Lower lobe of right lung (tissue), 2 donors: ENCODE measurements at regions not wholly inside any gene's neighbourhood (a gene's known extent, or its start where the extent isn't known, plus 50 kb on each side); places are given as distances from the start of the nearest gene placed in this dataset.

Experiments
- ATAC-seq, 2 donors: fragments of 200-7000 bp; cut with Tn5 transposase; one replicate each; pipeline ENCODE4 v1.9.1; 2020 to 2022; ENCODE audit warnings: mild to moderate bottlenecking in 2 of 2, moderate library complexity in 2 of 2
- DNase-seq: peaks from one replicate; pipeline ENCODE4 v3.0.0-alpha.2; 2020
- H3K27ac ChIP-seq: fragments of 200-600 bp; one replicate; pipeline ENCODE4 v1.8.0; 2022
- H3K27me3 ChIP-seq: fragments of 200-600 bp; one replicate; pipeline ENCODE4 v1.8.0; 2022; ENCODE audit warnings: low read depth
- H3K36me3 ChIP-seq: fragments of 200-600 bp; one replicate; pipeline ENCODE4 v1.8.0; 2022; ENCODE audit warnings: mild to moderate bottlenecking
- H3K4me1 ChIP-seq: fragments of 200-600 bp; one replicate; pipeline ENCODE4 v1.8.0; 2022
- H3K4me3 ChIP-seq: fragments of 200-600 bp; one replicate; pipeline ENCODE4 v1.8.0; 2022; ENCODE audit warnings: mild to moderate bottlenecking
- H3K9me3 ChIP-seq: fragments of 200-600 bp; one replicate; pipeline ENCODE4 v1.8.0; 2022
- intact Hi-C: fragments of 100-400 bp; cut with DNase I; formaldehyde crosslinking; loops from one replicate; pipeline ENCODE4 v1.11.0; 2022
- TF ChIP-seq, protein P1 (sequence below): fragments of 200-600 bp; IDR thresholded peaks from one replicate; pipeline ENCODE4 v1.8.0; 2022; ENCODE audit warnings: antibody characterized with exemption, mild to moderate bottlenecking
- donor health status: DM: no; HTN: yes; CAD: no; lungs with severe emphysema.

- no peaks in the 10 kb centered on the region for H3K36me3 ChIP-seq
- H3K9me3 ChIP-seq: no peaks in the 10 kb centered on the region
- intact Hi-C loops: no loop called here
Observed at GRCh38 chr4:11268149-11268548, 160.5 kb downstream of the HS3ST1 start.

GRCh38 chr4:11264841-11265240 lies 163.9 kb downstream of the HS3ST1 start:
- ATAC-seq: no peak
- Histone ChIP-seq H3K4me3 (no peak overlapping the region), H3K9me3 (no peaks in the 10 kb centered on the region), H3K27me3 (no peaks in the 10 kb centered on the region), H3K27ac (no peak overlapping the region), H3K36me3 (no peaks in the 10 kb centered on the region), H3K4me1 (no peaks in the 10 kb centered on the region)
- TF ChIP-seq, protein P1, sequence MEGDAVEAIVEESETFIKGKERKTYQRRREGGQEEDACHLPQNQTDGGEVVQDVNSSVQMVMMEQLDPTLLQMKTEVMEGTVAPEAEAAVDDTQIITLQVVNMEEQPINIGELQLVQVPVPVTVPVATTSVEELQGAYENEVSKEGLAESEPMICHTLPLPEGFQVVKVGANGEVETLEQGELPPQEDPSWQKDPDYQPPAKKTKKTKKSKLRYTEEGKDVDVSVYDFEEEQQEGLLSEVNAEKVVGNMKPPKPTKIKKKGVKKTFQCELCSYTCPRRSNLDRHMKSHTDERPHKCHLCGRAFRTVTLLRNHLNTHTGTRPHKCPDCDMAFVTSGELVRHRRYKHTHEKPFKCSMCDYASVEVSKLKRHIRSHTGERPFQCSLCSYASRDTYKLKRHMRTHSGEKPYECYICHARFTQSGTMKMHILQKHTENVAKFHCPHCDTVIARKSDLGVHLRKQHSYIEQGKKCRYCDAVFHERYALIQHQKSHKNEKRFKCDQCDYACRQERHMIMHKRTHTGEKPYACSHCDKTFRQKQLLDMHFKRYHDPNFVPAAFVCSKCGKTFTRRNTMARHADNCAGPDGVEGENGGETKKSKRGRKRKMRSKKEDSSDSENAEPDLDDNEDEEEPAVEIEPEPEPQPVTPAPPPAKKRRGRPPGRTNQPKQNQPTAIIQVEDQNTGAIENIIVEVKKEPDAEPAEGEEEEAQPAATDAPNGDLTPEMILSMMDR: no peak
- no peak for DNase-seq
- intact Hi-C loops: no loop called here

More at GRCh38 chr4:11268149-11268548, 160.5 kb downstream of the HS3ST1 start:
- Histone ChIP-seq H3K27ac (no peak overlapping the region), H3K4me1 (no peaks in the 10 kb centered on the region), H3K4me3 (no peak overlapping the region), H3K27me3 (no peaks in the 10 kb centered on the region)
- TF ChIP-seq, protein P1: no peak
- no peak for ATAC-seq
- no peak for DNase-seq

DNA sequence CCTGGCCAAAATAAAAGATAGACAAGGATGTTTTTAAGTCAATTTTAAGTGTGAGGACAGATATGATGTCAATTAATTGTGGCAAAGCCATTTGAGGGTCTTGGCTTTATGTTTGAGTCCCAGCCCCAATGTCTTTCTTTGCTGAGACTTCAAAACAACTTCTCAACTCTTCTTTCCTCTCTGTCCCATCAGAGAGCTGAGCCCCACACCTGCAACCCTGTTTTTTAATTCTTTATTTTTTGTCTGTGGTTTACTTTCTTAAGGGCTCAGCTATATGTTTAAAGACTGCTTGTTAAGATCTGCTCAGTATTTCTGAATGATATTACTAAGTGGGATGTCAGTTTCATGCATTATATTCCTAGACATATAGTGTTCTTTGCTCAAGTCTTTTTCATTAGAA lies 164.3 kb downstream of the HS3ST1 start:
- no peak for DNase-seq
- no peaks in the 10 kb centered on the region for H3K27me3 ChIP-seq
- H3K9me3 ChIP-seq: no peaks in the 10 kb centered on the region
- no peaks in the 10 kb centered on the region for H3K4me1 ChIP-seq
- H3K36me3 ChIP-seq: no peaks in the 10 kb centered on the region
- intact Hi-C loops: no loop called here
- ATAC-seq: no peak
- no peak overlapping the region for H3K27ac ChIP-seq
- TF ChIP-seq, protein P1: no peak
- no peak overlapping the region for H3K4me3 ChIP-seq

DNA sequence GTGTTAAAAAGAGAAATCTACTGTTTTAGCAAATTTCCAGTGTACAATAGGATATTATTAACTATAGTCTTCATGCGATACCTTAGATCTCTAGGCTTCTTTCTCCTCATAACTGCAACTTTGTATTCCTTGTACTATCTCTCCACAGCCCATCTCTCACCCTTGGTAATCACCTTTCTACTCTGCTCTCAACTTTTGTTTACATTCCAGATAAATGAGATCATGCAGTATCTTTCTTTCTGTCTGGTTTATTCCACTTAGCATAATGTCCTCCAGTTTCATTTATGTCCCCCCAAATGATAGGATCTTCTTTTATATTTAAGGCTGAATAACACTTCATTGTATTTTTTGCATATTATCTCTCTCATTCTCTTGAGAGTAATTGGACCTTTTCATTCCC lies 165.5 kb downstream of the HS3ST1 start:
- no peak overlapping the region for H3K4me3 ChIP-seq
- ATAC-seq: no peak

DNA sequence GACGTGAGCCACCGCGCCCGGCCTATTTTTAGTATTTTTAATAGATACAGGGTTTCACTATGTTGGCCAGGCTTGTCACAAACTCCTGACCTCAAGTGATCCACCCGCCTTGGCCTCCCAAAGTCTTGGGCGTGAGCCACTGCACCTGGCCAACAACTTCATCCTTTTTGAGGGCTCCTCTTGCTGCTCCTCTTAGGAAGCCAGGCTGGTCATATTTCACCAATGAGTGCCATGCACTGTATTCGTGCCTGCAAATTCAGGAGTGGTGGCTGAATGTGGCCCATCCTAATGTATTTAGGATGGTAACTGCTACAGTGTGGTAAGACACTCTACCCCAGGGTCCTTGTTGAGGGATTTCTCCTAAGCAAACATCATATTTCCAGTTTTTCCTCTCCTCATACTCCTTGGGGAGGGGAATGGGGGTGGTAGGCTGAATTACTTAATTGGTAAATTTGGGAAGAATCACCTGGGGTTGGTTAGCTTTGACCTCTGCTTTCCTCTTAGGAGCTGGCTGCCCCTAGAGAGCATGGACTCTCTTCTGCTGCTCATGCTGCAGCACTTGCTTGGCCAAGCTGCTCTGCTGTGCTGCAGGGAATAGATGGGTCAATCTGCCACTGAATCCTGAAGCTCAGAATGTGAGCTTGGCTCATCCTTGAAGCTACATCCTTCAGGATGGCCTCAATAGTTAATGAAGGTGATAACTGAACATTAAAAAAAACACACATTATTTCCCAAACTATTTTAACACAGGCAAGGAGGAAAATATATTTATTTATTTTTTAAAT lies 167.4 kb downstream of the HS3ST1 start:
- no peaks in the 10 kb centered on the region for H3K36me3 ChIP-seq
- TF ChIP-seq, protein P1: no peak
- intact Hi-C loops: no loop called here
- no peaks in the 10 kb centered on the region for H3K4me1 ChIP-seq
- no peaks in the 10 kb centered on the region for H3K9me3 ChIP-seq
- no peak for ATAC-seq
- no peak overlapping the region for H3K4me3 ChIP-seq
- DNase-seq: no peak
- H3K27ac ChIP-seq: no peak overlapping the region
- no peaks in the 10 kb centered on the region for H3K27me3 ChIP-seq

More for the DNA sequence above, 165.5 kb downstream of the HS3ST1 start:
- no peaks in the 10 kb centered on the region for H3K36me3 ChIP-seq
- no peaks in the 10 kb centered on the region for H3K4me1 ChIP-seq
- intact Hi-C loops: no loop called here
- no peaks in the 10 kb centered on the region for H3K9me3 ChIP-seq
- H3K27ac ChIP-seq: no peak overlapping the region
- DNase-seq: no peak
- H3K27me3 ChIP-seq: no peaks in the 10 kb centered on the region
- TF ChIP-seq, protein P1: no peak
